ENCODE measurements at regions not wholly inside any gene's neighbourhood (a gene's known extent, or its start where the extent isn't known, plus 50 kb on each side); places are given as distances from the start of the nearest gene placed in this dataset.

- Histone ChIP-seq H3K9me3 (ENCODE audit: control insufficient read depth in 1 of 2, insufficient read depth in 1 of 2, low read length in 2 of 2) (no peaks in the 10 kb centered on the region), H3K27ac (ENCODE audit: low read depth in 1 of 2, low read length in 2 of 2) (no peak overlapping the region), H3K27me3 (ENCODE audit: control insufficient read depth in 1 of 2, insufficient read depth in 2 of 2, low read length in 2 of 2) (no peaks in the 10 kb centered on the region), H3K4me3 (ENCODE audit: low read length) (no peak overlapping the region), H3K36me3 (ENCODE audit: insufficient read depth, low read length) (no peaks in the 10 kb centered on the region), H3K4me1 (ENCODE audit: insufficient read depth, low read length) (no peaks in the 10 kb centered on the region)
- TF ChIP-seq CTCF (IDR thresholded peaks at IDR 0.05), result no peak
- intact Hi-C loops (cut with DNase I, micrococcal nuclease), result no loop called here
- ChIA-PET CTCF (no interaction called here), POLR2A (no interaction called here)
- no peak for ATAC-seq (ENCODE audit: poor library complexity)
- Mint-ChIP-seq H3K36me3 (ENCODE audit: low read depth) (no peaks in the 10 kb centered on the region), H3K27me3 (peaks cover 28% of the 10 kb centered on the region), H3K27ac (no peak overlapping the region), H3K4me3 (no peak overlapping the region), H3K4me1 (ENCODE audit: low read depth) (no peaks in the 10 kb centered on the region), H3K9me3 (no peaks in the 10 kb centered on the region)
- DNase-seq, result no peak
Measured at GRCh38 chr5:155974369-155974768, 352.6 kb upstream of the SGCD start.

- Mint-ChIP-seq H3K4me1 (ENCODE audit: low read depth) (no peaks in the 10 kb centered on the region), H3K27ac (no peak overlapping the region)
- POLR2A ChIA-PET, result no interaction called here
Measured at GRCh38 chr5:155978850-155979249, 348.1 kb upstream of the SGCD start.

GRCh38 chr5:155982354-155982753 is 344.6 kb upstream of the SGCD start:
- ChIA-PET CTCF (no interaction called here), POLR2A (no interaction called here)
- Mint-ChIP-seq H3K9me3 (no peaks in the 10 kb centered on the region), H3K27me3 (peaks cover 8% of the 10 kb centered on the region), H3K4me3 (no peak overlapping the region), H3K4me1 (ENCODE audit: low read depth) (no peaks in the 10 kb centered on the region), H3K36me3 (ENCODE audit: low read depth) (no peaks in the 10 kb centered on the region), H3K27ac (no peak overlapping the region)
- intact Hi-C loops (cut with DNase I, micrococcal nuclease), result no loop called here
- H3K4me1 ChIP-seq (ENCODE audit: insufficient read depth, low read length), result no peaks in the 10 kb centered on the region
- no peak overlapping the region for H3K27ac ChIP-seq (ENCODE audit: low read depth in 1 of 2, low read length in 2 of 2)
- no peaks in the 10 kb centered on the region for H3K27me3 ChIP-seq (ENCODE audit: control insufficient read depth in 1 of 2, insufficient read depth in 2 of 2, low read length in 2 of 2)
- H3K36me3 ChIP-seq (ENCODE audit: insufficient read depth, low read length), result no peaks in the 10 kb centered on the region
- no peak overlapping the region for H3K4me3 ChIP-seq (ENCODE audit: low read length)
- no peak for DNase-seq
- H3K9me3 ChIP-seq (ENCODE audit: control insufficient read depth in 1 of 2, insufficient read depth in 1 of 2, low read length in 2 of 2), result no peaks in the 10 kb centered on the region
- ATAC-seq (ENCODE audit: poor library complexity), result no peak
- no peak for TF ChIP-seq CTCF (IDR thresholded peaks at IDR 0.05)

More at GRCh38 chr5:155978850-155979249, 348.1 kb upstream of the SGCD start:
- CTCF ChIA-PET, result no interaction called here
- Histone ChIP-seq H3K27me3 (ENCODE audit: control insufficient read depth in 1 of 2, insufficient read depth in 2 of 2, low read length in 2 of 2) (no peaks in the 10 kb centered on the region), H3K36me3 (ENCODE audit: insufficient read depth, low read length) (no peaks in the 10 kb centered on the region), H3K4me3 (ENCODE audit: low read length) (no peak overlapping the region), H3K27ac (ENCODE audit: low read depth in 1 of 2, low read length in 2 of 2) (no peak overlapping the region), H3K4me1 (ENCODE audit: insufficient read depth, low read length) (no peaks in the 10 kb centered on the region), H3K9me3 (ENCODE audit: control insufficient read depth in 1 of 2, insufficient read depth in 1 of 2, low read length in 2 of 2) (no peaks in the 10 kb centered on the region)
- Mint-ChIP-seq H3K27me3 (peaks cover 28% of the 10 kb centered on the region), H3K9me3 (no peaks in the 10 kb centered on the region), H3K36me3 (ENCODE audit: low read depth) (no peaks in the 10 kb centered on the region), H3K4me3 (no peak overlapping the region)
- ATAC-seq (ENCODE audit: poor library complexity) (no peak), DNase-seq (no peak)
- intact Hi-C loops (cut with DNase I, micrococcal nuclease), result no loop called here
- TF ChIP-seq CTCF (IDR thresholded peaks at IDR 0.05), result no peak
